OCI-LY1 (cell line): ENCODE measurements at regions not wholly inside any gene's neighbourhood (a gene's known extent, or its start where the extent isn't known, plus 50 kb on each side); places are given as distances from the start of the nearest gene placed in this dataset.

Source experiments
- CTCF ChIP-seq: fragments of 200-600 bp; sonication (generic), shearing (Covaris generic); IDR thresholded peaks from 2 replicates; pipeline ENCODE4 v1.5.1; 2017; ENCODE audit warnings: mild to moderate bottlenecking, antibody characterized with exemption, low read length, moderate library complexity, mixed read lengths
- EZH2 ChIP-seq: fragments of 200-600 bp; sonication (generic), shearing (Covaris generic); IDR thresholded peaks from 2 replicates; pipeline ENCODE4 v1.8.0; 2017; ENCODE audit warnings: borderline replicate concordance, mixed run types, mild to moderate bottlenecking, antibody characterized with exemption, low read length, moderate library complexity, mixed read lengths

GRCh38 chr11:93081694-93082093 lies 112.2 kb downstream of the MTNR1B start:
- TF ChIP-seq CTCF (no peak), EZH2 (no peak)
